HEK293 (cell line): ENCODE measurements at regions not wholly inside any gene's neighbourhood (a gene's known extent, or its start where the extent isn't known, plus 50 kb on each side); places are given as distances from the start of the nearest gene placed in this dataset.

Experiments used
- CTCF ChIA-PET: fragments of 350-600 bp; formaldehyde crosslinking; extraction: SDS; loops from one replicate; lab custom pipeline; 2021; ENCODE audit warnings: antibody characterized with exemption; lab: Yijun Ruan, JAX
- POLR2A ChIA-PET: fragments of 300-600 bp; formaldehyde crosslinking; extraction: SDS; loops from one replicate; lab custom pipeline; 2020; ENCODE audit warnings: antibody characterized with exemption, inconsistent platforms; lab: Yijun Ruan, JAX
- H3K27ac ChIP-seq: fragments of 200-500 bp; sonication (Bioruptor generic); 2 replicates; pipeline ENCODE4 v1.5.1; 2014; ENCODE audit warnings: low read depth, low read length, control low read depth, inconsistent platforms; ENCODE audit errors: extremely low read depth
- H3K36me3 ChIP-seq, 2 experiments: fragments of 200-500 bp in 1 of 2; sonication (Bioruptor generic) in 1 of 2; 1 replicate in 1 of 2; 2 replicates in 1 of 2; pipeline ENCODE4 v1.5.1; 2014 to 2017; ENCODE audit warnings: inconsistent platforms in 2 of 2, low read length in 2 of 2; ENCODE audit not compliant: control insufficient read depth in 2 of 2, insufficient read depth in 1 of 2
- H3K4me1 ChIP-seq: fragments of 200-500 bp; sonication (Bioruptor generic); 2 replicates; pipeline ENCODE4 v1.5.1; 2014; ENCODE audit warnings: mild to moderate bottlenecking, low read length, inconsistent platforms; ENCODE audit not compliant: control insufficient read depth, insufficient read depth
- H3K4me3 ChIP-seq: 2 replicates; pipeline ENCODE4 v1.5.1; 2011; ENCODE audit warnings: low read depth, mild to moderate bottlenecking, control low read depth, low read length, moderate library complexity
- H3K9me3 ChIP-seq: fragments of 200-500 bp; sonication (Bioruptor generic); 2 replicates; pipeline ENCODE4 v1.5.1; 2014; ENCODE audit warnings: low read depth, low read length, inconsistent platforms; ENCODE audit not compliant: control insufficient read depth, insufficient read depth
- HIC1 ChIP-seq: fragments of 450-650 bp; formaldehyde crosslinking; IDR thresholded peaks from 2 replicates; pipeline ENCODE4 v1.5.1; 2016; ENCODE audit warnings: missing biosample characterization, missing genetic modification characterization
- IKZF3 ChIP-seq: fragments of 450-650 bp; IDR thresholded peaks from 2 replicates; pipeline ENCODE4 v1.5.0; 2018; ENCODE audit warnings: missing biosample characterization, mild to moderate bottlenecking, missing genetic modification characterization, moderate library complexity
- KLF8 ChIP-seq: fragments of 450-650 bp; formaldehyde crosslinking; IDR thresholded peaks from 2 replicates; pipeline ENCODE4 v1.5.1; 2016; ENCODE audit warnings: missing biosample characterization, missing genetic modification characterization
- OSR2 ChIP-seq: fragments of 450-650 bp; formaldehyde crosslinking; IDR thresholded peaks from 2 replicates; pipeline ENCODE4 v1.5.1; 2016; ENCODE audit warnings: missing biosample characterization, missing genetic modification characterization
- ZBTB8A ChIP-seq: fragments of 450-650 bp; formaldehyde crosslinking; IDR thresholded peaks from 2 replicates; pipeline ENCODE4 v1.5.1; 2016; ENCODE audit warnings: missing biosample characterization, missing genetic modification characterization
- ZFP3 ChIP-seq: fragments of 450-650 bp; formaldehyde crosslinking; IDR thresholded peaks from 2 replicates; pipeline ENCODE4 v1.5.1; 2016; ENCODE audit warnings: low read depth, missing biosample characterization, missing genetic modification characterization
- ZIC2 ChIP-seq: fragments of 450-650 bp; formaldehyde crosslinking; IDR thresholded peaks from 2 replicates; pipeline ENCODE4 v1.5.1; 2016; ENCODE audit warnings: missing biosample characterization, missing genetic modification characterization
- ZNF140 ChIP-seq: fragments of 450-650 bp; formaldehyde crosslinking; IDR thresholded peaks from 2 replicates; pipeline ENCODE4 v1.5.1; 2016; ENCODE audit warnings: missing biosample characterization, missing genetic modification characterization
- ZNF202 ChIP-seq: fragments of 450-650 bp; formaldehyde crosslinking; IDR thresholded peaks from 2 replicates; pipeline ENCODE4 v1.5.1; 2016; ENCODE audit warnings: missing biosample characterization, missing genetic modification characterization, borderline replicate concordance
- ZNF214 ChIP-seq: fragments of 450-650 bp; formaldehyde crosslinking; IDR thresholded peaks from 2 replicates; pipeline ENCODE4 v1.5.1; 2017; ENCODE audit warnings: missing biosample characterization, mild to moderate bottlenecking, missing genetic modification characterization, borderline replicate concordance
- ZNF24 ChIP-seq: fragments of 450-650 bp; formaldehyde crosslinking; IDR thresholded peaks from 2 replicates; pipeline ENCODE4 v1.5.1; 2016; ENCODE audit warnings: missing biosample characterization, missing genetic modification characterization
- ZNF280D ChIP-seq: fragments of 450-650 bp; formaldehyde crosslinking; IDR thresholded peaks from 2 replicates; pipeline ENCODE4 v1.5.1; 2016; ENCODE audit warnings: missing biosample characterization, missing genetic modification characterization
- ZNF571 ChIP-seq: fragments of 450-650 bp; formaldehyde crosslinking; IDR thresholded peaks from 2 replicates; pipeline ENCODE4 v1.5.0; 2017; ENCODE audit warnings: missing biosample characterization, missing genetic modification characterization
- ZNF596 ChIP-seq: fragments of 450-650 bp; IDR thresholded peaks from 2 replicates; pipeline ENCODE4 v1.5.0; 2018; ENCODE audit warnings: missing biosample characterization, mild to moderate bottlenecking, missing genetic modification characterization, moderate library complexity
- ZNF629 ChIP-seq: fragments of 450-650 bp; formaldehyde crosslinking; IDR thresholded peaks from 2 replicates; pipeline ENCODE4 v1.5.1; 2017; ENCODE audit warnings: missing biosample characterization, missing genetic modification characterization
- ZNF777 ChIP-seq: fragments of 450-650 bp; formaldehyde crosslinking; IDR thresholded peaks from 2 replicates; pipeline ENCODE4 v1.5.1; 2017; ENCODE audit warnings: missing biosample characterization, missing genetic modification characterization, borderline replicate concordance
- ZSCAN16 ChIP-seq: fragments of 450-650 bp; formaldehyde crosslinking; IDR thresholded peaks from 2 replicates; pipeline ENCODE4 v1.5.1; 2016; ENCODE audit warnings: missing biosample characterization, missing genetic modification characterization
- ZSCAN23 ChIP-seq: fragments of 450-650 bp; formaldehyde crosslinking; IDR thresholded peaks from 2 replicates; pipeline ENCODE4 v1.5.1; 2016; ENCODE audit warnings: missing biosample characterization, missing genetic modification characterization

GRCh38 chr10:35770817-35771355, 128.8 kb upstream of the FZD8 start:
- Histone ChIP-seq H3K36me3 (no peaks in the 10 kb centered on the region), H3K4me3 (no peak overlapping the region), H3K27ac (no peak overlapping the region), H3K4me1 (no peaks in the 10 kb centered on the region), H3K9me3 (no peaks in the 10 kb centered on the region)
- TF ChIP-seq ZNF140 (tag by site-specific recombination) (no peak), ZNF214 (tag by site-specific recombination) (no peak)
- POLR2A ChIA-PET, result no interaction called here
- CTCF ChIA-PET, result interaction anchor here (0.6 to 1.0 kb wide), 2 partner anchors 10 to 197 kb away, joined by 3 read pairs; no protein-coding TSS in a partner anchor

- Histone ChIP-seq H3K27ac (no peak overlapping the region), H3K4me3 (no peak overlapping the region), H3K9me3 (no peaks in the 10 kb centered on the region), H3K4me1 (no peaks in the 10 kb centered on the region), H3K36me3 (no peaks in the 10 kb centered on the region)
- ChIA-PET POLR2A (no interaction called here), CTCF (no interaction called here)
- TF ChIP-seq ZNF629 (tag by site-specific recombination) (no peak), ZNF280D (no peak)
Measured at GRCh38 chr10:35769795-35770194, 127.7 kb upstream of the FZD8 start.

- TF ChIP-seq ZNF571 (tag by site-specific recombination) (no peak), IKZF3 (tag by site-specific recombination) (no peak), OSR2 (tag by site-specific recombination) (no peak)
- ChIA-PET CTCF (no interaction called here), POLR2A (no interaction called here)
- Histone ChIP-seq H3K9me3 (no peaks in the 10 kb centered on the region), H3K4me1 (no peaks in the 10 kb centered on the region), H3K27ac (no peak overlapping the region), H3K4me3 (no peak overlapping the region), H3K36me3 (no peaks in the 10 kb centered on the region)
Measured at GRCh38 chr10:35768731-35769130, 126.6 kb upstream of the FZD8 start.

GRCh38 chr10:35768011-35768410, 125.9 kb upstream of the FZD8 start:
- no peak for TF ChIP-seq ZNF777 (tag by site-specific recombination)
- TF ChIP-seq ZSCAN16 (tag by site-specific recombination), result no peak
- TF ChIP-seq ZFP3 (tag by site-specific recombination), result no peak
- no peak for TF ChIP-seq ZNF596 (tag by site-specific recombination)
- POLR2A ChIA-PET, result no interaction called here
- H3K9me3 ChIP-seq, result no peaks in the 10 kb centered on the region

GRCh38 chr10:35765996-35766395, 123.9 kb upstream of the FZD8 start:
- Histone ChIP-seq H3K27ac (no peak overlapping the region), H3K4me1 (no peaks in the 10 kb centered on the region), H3K9me3 (no peaks in the 10 kb centered on the region), H3K36me3 (no peaks in the 10 kb centered on the region), H3K4me3 (no peak overlapping the region)
- CTCF ChIA-PET, result no interaction called here
- POLR2A ChIA-PET, result no interaction called here
- no peak for TF ChIP-seq KLF8 (tag by site-specific recombination)
- no peak for TF ChIP-seq ZBTB8A (tag by site-specific recombination)
- no peak for TF ChIP-seq HIC1
- no peak for TF ChIP-seq ZIC2 (tag by site-specific recombination)
- TF ChIP-seq ZNF24 (tag by site-specific recombination), result no peak
- no peak for TF ChIP-seq ZNF202
- no peak for TF ChIP-seq ZSCAN23 (tag by site-specific recombination)

More at GRCh38 chr10:35768011-35768410, 125.9 kb upstream of the FZD8 start:
- Histone ChIP-seq H3K27ac (no peak overlapping the region), H3K4me3 (no peak overlapping the region), H3K4me1 (no peaks in the 10 kb centered on the region), H3K36me3 (no peaks in the 10 kb centered on the region)
- CTCF ChIA-PET, result no interaction called here
